HepG2 (cell line): ENCODE measurements at regions not wholly inside any gene's neighbourhood (a gene's known extent, or its start where the extent isn't known, plus 50 kb on each side); places are given as distances from the start of the nearest gene placed in this dataset.

Experiments used
- CC2D1A ChIP-seq: sonication (generic); formaldehyde crosslinking; IDR thresholded peaks from 2 replicates; pipeline ENCODE4 v1.8.1; 2023; ENCODE audit warnings: mild to moderate bottlenecking, missing genetic modification reagents
- SYNCRIP ChIP-seq: fragments of 200-400 bp; formaldehyde crosslinking; IDR thresholded peaks from 2 replicates; pipeline ENCODE4 v1.6.1; 2018; ENCODE audit warnings: mild to moderate bottlenecking, low read depth, low read length; ENCODE audit not compliant: insufficient read depth
- ZNF501 ChIP-seq: sonication (generic); formaldehyde crosslinking; IDR thresholded peaks from 2 replicates; pipeline ENCODE4 v1.5.1; 2020; ENCODE audit warnings: mild to moderate bottlenecking, moderate library complexity, missing genetic modification reagents

DNA sequence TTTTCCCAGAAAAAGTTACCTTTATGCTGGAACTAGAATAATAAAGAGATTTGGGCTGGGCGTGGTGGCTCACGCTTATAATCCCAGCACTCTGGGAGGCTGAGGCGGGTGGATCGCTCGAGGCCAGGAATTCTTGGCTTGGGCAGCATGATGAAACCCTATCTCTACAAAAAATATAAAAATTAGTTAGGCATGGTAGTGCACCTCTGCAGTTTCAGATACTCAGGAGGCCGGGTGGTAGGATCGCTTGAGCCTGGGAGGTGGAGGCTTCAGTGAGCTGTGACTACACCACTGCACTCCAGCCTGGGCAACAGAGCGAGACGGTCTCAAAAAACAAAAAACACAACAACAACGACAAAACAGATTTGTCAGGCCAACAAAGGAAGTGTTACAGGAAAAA, 119.3 kb upstream of the OR9Q1 start:
- TF ChIP-seq CC2D1A (no peak), ZNF501 (no peak), SYNCRIP (no peak)
